ENCODE measurements at regions not wholly inside any gene's neighbourhood (a gene's known extent, or its start where the extent isn't known, plus 50 kb on each side); places are given as distances from the start of the nearest gene placed in this dataset.

DNA sequence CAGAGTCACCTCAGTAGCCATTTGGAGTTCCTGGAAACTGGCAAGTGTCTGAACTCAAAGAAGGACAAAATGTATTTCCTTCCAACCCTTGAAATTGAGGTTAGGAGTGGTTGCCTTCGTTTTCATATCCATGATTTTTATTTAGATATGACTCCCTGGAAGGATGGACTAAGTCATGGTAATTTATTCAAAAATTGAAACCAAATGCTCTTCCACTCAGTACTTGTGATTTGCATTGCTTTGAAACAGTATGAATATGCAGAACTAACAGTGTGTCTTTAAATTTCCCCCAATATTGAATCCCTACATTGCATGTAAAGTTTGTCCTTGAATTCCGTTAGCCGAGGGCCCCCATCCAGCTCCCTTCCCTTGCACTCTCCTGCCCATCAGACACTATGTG, 112.1 kb upstream of the DNAH14 start:
- ATAC-seq, result no peak
- TF ChIP-seq ESRRG (CRISPR knock-in tag; IDR thresholded peaks at IDR 0.05) (no peak), CSRNP3 (CRISPR knock-in tag; IDR thresholded peaks at IDR 0.05) (no peak), PPARA (CRISPR knock-in tag; IDR thresholded peaks at IDR 0.05; ENCODE audit: borderline replicate concordance) (no peak), ZC3H10 (CRISPR knock-in tag; IDR thresholded peaks at IDR 0.05) (no peak), ARNTL (CRISPR knock-in tag; IDR thresholded peaks at IDR 0.05; ENCODE audit: borderline replicate concordance, low read depth) (no peak), RARB (CRISPR knock-in tag; IDR thresholded peaks at IDR 0.05) (no peak), ISL1 (CRISPR knock-in tag; IDR thresholded peaks at IDR 0.05) (no peak), OSR1 (CRISPR knock-in tag; IDR thresholded peaks at IDR 0.05) (no peak), TOX (CRISPR knock-in tag; IDR thresholded peaks at IDR 0.05; ENCODE audit: borderline replicate concordance) (no peak), CSDC2 (CRISPR knock-in tag; IDR thresholded peaks at IDR 0.05) (no peak), ZNF565 (CRISPR knock-in tag; conservative IDR thresholded peaks at IDR 0.05; ENCODE audit: low read depth) (no peak), ZNF70 (CRISPR knock-in tag; IDR thresholded peaks at IDR 0.05) (no peak), ZNF8 (CRISPR knock-in tag; IDR thresholded peaks at IDR 0.05) (no peak), TCF4 (CRISPR knock-in tag; IDR thresholded peaks at IDR 0.05; ENCODE audit: borderline replicate concordance) (no peak), BACH2 (CRISPR knock-in tag; IDR thresholded peaks at IDR 0.05; ENCODE audit: borderline replicate concordance) (no peak), CREB5 (CRISPR knock-in tag; IDR thresholded peaks at IDR 0.05; ENCODE audit: low read depth) (no peak), SNAI2 (CRISPR knock-in tag; IDR thresholded peaks at IDR 0.05) (no peak)
- TF ChIP-seq, protein P1, sequence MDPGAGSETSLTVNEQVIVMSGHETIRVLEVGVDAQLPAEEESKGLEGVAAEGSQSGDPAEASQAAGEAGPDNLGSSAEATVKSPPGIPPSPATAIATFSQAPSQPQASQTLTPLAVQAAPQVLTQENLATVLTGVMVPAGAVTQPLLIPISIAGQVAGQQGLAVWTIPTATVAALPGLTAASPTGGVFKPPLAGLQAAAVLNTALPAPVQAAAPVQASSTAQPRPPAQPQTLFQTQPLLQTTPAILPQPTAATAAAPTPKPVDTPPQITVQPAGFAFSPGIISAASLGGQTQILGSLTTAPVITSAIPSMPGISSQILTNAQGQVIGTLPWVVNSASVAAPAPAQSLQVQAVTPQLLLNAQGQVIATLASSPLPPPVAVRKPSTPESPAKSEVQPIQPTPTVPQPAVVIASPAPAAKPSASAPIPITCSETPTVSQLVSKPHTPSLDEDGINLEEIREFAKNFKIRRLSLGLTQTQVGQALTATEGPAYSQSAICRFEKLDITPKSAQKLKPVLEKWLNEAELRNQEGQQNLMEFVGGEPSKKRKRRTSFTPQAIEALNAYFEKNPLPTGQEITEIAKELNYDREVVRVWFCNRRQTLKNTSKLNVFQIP (CRISPR knock-in tag; IDR thresholded peaks at IDR 0.05; ENCODE audit: borderline replicate concordance, low read depth), result no peak
- TF ChIP-seq, protein P2, sequence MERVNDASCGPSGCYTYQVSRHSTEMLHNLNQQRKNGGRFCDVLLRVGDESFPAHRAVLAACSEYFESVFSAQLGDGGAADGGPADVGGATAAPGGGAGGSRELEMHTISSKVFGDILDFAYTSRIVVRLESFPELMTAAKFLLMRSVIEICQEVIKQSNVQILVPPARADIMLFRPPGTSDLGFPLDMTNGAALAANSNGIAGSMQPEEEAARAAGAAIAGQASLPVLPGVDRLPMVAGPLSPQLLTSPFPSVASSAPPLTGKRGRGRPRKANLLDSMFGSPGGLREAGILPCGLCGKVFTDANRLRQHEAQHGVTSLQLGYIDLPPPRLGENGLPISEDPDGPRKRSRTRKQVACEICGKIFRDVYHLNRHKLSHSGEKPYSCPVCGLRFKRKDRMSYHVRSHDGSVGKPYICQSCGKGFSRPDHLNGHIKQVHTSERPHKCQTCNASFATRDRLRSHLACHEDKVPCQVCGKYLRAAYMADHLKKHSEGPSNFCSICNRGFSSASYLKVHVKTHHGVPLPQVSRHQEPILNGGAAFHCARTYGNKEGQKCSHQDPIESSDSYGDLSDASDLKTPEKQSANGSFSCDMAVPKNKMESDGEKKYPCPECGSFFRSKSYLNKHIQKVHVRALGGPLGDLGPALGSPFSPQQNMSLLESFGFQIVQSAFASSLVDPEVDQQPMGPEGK (CRISPR knock-in tag; IDR thresholded peaks at IDR 0.05; ENCODE audit: borderline replicate concordance), result no peak
- TF ChIP-seq, protein P3, sequence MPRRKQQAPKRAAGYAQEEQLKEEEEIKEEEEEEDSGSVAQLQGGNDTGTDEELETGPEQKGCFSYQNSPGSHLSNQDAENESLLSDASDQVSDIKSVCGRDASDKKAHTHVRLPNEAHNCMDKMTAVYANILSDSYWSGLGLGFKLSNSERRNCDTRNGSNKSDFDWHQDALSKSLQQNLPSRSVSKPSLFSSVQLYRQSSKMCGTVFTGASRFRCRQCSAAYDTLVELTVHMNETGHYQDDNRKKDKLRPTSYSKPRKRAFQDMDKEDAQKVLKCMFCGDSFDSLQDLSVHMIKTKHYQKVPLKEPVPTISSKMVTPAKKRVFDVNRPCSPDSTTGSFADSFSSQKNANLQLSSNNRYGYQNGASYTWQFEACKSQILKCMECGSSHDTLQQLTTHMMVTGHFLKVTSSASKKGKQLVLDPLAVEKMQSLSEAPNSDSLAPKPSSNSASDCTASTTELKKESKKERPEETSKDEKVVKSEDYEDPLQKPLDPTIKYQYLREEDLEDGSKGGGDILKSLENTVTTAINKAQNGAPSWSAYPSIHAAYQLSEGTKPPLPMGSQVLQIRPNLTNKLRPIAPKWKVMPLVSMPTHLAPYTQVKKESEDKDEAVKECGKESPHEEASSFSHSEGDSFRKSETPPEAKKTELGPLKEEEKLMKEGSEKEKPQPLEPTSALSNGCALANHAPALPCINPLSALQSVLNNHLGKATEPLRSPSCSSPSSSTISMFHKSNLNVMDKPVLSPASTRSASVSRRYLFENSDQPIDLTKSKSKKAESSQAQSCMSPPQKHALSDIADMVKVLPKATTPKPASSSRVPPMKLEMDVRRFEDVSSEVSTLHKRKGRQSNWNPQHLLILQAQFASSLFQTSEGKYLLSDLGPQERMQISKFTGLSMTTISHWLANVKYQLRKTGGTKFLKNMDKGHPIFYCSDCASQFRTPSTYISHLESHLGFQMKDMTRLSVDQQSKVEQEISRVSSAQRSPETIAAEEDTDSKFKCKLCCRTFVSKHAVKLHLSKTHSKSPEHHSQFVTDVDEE (CRISPR knock-in tag; IDR thresholded peaks at IDR 0.05), result no peak

- ATAC-seq, result no peak
- no peak for TF ChIP-seq OSR1 (CRISPR knock-in tag; IDR thresholded peaks at IDR 0.05)
- TF ChIP-seq TCF4 (CRISPR knock-in tag; IDR thresholded peaks at IDR 0.05; ENCODE audit: borderline replicate concordance), result no peak
- no peak for TF ChIP-seq ZFP30 (CRISPR knock-in tag; IDR thresholded peaks at IDR 0.05)
- no peak for TF ChIP-seq SNAI2 (CRISPR knock-in tag; IDR thresholded peaks at IDR 0.05)
- no peak for TF ChIP-seq ZC3H10 (CRISPR knock-in tag; IDR thresholded peaks at IDR 0.05)
- no peak for TF ChIP-seq CSRNP3 (CRISPR knock-in tag; IDR thresholded peaks at IDR 0.05)
- no peak for TF ChIP-seq ESRRG (CRISPR knock-in tag; IDR thresholded peaks at IDR 0.05)
- no peak for TF ChIP-seq GLIS3 (CRISPR knock-in tag; IDR thresholded peaks at IDR 0.05)
- TF ChIP-seq TOX (CRISPR knock-in tag; IDR thresholded peaks at IDR 0.05; ENCODE audit: borderline replicate concordance), result no peak
- TF ChIP-seq, protein P2 (CRISPR knock-in tag; IDR thresholded peaks at IDR 0.05; ENCODE audit: borderline replicate concordance), result no peak
- TF ChIP-seq CREB5 (CRISPR knock-in tag; IDR thresholded peaks at IDR 0.05; ENCODE audit: low read depth), result no peak
- no peak for TF ChIP-seq ARNTL (CRISPR knock-in tag; IDR thresholded peaks at IDR 0.05; ENCODE audit: borderline replicate concordance, low read depth)
- no peak for TF ChIP-seq ZNF8 (CRISPR knock-in tag; IDR thresholded peaks at IDR 0.05)
- TF ChIP-seq, protein P1 (CRISPR knock-in tag; IDR thresholded peaks at IDR 0.05; ENCODE audit: borderline replicate concordance, low read depth), result no peak
- no peak for TF ChIP-seq BACH2 (CRISPR knock-in tag; IDR thresholded peaks at IDR 0.05; ENCODE audit: borderline replicate concordance)
- TF ChIP-seq ZNF565 (CRISPR knock-in tag; conservative IDR thresholded peaks at IDR 0.05; ENCODE audit: low read depth), result no peak
- TF ChIP-seq ZFP3 (CRISPR knock-in tag; IDR thresholded peaks at IDR 0.05), result no peak
Observed at GRCh38 chr1:224819861-224820260, 109.6 kb upstream of the DNAH14 start.
